GM12878 (cell line): ENCODE measurements at regions not wholly inside any gene's neighbourhood (a gene's known extent, or its start where the extent isn't known, plus 50 kb on each side); places are given as distances from the start of the nearest gene placed in this dataset.

Experiments
- EED ChIP-seq: sonication (generic); IDR thresholded peaks from 2 replicates; pipeline ENCODE4 v1.6.1; 2016; ENCODE audit warnings: antibody characterized with exemption, low read depth
- NFYB ChIP-seq: IDR thresholded peaks from 2 replicates; pipeline ENCODE4 v1.6.1; 2011; ENCODE audit warnings: low read depth, mild to moderate bottlenecking, low read length, improper control_type of control experiment, moderate library complexity; ENCODE audit not compliant: insufficient read depth
- ZBED1 ChIP-seq: IDR thresholded peaks from 2 replicates; pipeline ENCODE4 v1.6.1; 2016; ENCODE audit warnings: borderline replicate concordance
- ZSCAN29 ChIP-seq: fragments of 450-650 bp; IDR thresholded peaks from 2 replicates; pipeline ENCODE4 v1.6.1; 2017; ENCODE audit warnings: mild to moderate bottlenecking, moderate library complexity
- TF ChIP-seq, protein P1 (sequence below): fragments of 450-650 bp; formaldehyde crosslinking; IDR thresholded peaks from 2 replicates; pipeline ENCODE4 v1.4.0; 2022; ENCODE audit warnings: mild to moderate bottlenecking, moderate library complexity
- TF ChIP-seq, protein P2 (sequence below): fragments of 150-350 bp; IDR thresholded peaks from 2 replicates; pipeline ENCODE4 v1.6.1; 2016; ENCODE audit warnings: low read depth, low read length
- TF ChIP-seq, protein P3 (sequence below): IDR thresholded peaks from 2 replicates; pipeline ENCODE4 v1.6.1; 2011; ENCODE audit warnings: low read depth, mild to moderate bottlenecking, low read length, moderate library complexity, borderline replicate concordance; ENCODE audit errors: extremely low read depth

DNA sequence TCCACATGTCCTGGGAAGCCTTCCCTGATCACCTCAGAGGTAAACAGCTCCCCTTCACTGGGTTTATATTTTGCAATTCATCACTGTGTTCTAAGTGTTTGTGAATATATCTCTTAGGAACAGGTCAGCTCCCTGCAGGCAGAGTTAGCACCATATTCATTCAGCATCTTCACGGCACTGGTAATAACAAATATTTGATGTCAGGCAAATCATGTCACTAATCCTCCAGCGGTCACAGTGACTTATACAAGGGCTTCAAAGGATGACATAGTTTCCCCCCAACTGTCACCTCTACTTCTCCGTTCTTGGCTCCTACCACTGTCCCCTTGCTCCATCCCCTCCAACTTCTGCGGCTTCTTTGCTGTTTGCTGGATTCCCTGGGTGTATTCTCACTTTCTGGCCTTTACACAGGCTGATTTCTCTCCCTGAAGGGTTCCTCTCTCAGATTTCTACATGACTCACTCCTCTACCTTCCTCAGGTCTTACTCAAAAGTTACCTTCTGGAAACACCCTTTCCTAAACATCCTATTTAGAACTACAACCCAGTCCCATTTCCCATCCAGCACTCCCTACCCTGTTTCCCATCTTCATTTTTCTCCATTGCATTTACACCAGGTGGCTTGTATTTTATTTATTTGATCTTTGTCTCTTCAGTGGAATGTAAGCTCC lies 66.6 kb downstream of the NHLRC1 start (continued):
- TF ChIP-seq, protein P1, sequence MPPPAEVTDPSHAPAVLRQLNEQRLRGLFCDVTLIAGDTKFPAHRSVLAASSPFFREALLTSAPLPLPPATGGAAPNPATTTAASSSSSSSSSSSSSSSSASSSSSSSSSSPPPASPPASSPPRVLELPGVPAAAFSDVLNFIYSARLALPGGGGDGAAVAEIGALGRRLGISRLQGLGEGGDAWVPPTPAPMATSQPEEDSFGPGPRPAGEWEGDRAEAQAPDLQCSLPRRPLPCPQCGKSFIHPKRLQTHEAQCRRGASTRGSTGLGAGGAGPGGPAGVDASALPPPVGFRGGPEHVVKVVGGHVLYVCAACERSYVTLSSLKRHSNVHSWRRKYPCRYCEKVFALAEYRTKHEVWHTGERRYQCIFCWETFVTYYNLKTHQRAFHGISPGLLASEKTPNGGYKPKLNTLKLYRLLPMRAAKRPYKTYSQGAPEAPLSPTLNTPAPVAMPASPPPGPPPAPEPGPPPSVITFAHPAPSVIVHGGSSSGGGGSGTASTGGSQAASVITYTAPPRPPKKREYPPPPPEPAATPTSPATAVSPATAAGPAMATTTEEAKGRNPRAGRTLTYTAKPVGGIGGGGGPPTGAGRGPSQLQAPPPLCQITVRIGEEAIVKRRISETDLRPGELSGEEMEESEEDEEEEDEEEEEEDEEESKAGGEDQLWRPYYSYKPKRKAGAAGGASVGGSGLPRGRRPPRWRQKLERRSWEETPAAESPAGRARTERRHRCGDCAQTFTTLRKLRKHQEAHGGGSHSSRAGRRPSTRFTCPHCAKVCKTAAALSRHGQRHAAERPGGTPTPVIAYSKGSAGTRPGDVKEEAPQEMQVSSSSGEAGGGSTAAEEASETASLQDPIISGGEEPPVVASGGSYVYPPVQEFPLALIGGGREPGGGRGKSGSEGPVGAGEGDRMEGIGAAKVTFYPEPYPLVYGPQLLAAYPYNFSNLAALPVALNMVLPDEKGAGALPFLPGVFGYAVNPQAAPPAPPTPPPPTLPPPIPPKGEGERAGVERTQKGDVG (CRISPR knock-in tag), result no peak
- TF ChIP-seq ZSCAN29 (no peak), NFYB (no peak), ZBED1 (no peak), EED (no peak)
- TF ChIP-seq, protein P2, sequence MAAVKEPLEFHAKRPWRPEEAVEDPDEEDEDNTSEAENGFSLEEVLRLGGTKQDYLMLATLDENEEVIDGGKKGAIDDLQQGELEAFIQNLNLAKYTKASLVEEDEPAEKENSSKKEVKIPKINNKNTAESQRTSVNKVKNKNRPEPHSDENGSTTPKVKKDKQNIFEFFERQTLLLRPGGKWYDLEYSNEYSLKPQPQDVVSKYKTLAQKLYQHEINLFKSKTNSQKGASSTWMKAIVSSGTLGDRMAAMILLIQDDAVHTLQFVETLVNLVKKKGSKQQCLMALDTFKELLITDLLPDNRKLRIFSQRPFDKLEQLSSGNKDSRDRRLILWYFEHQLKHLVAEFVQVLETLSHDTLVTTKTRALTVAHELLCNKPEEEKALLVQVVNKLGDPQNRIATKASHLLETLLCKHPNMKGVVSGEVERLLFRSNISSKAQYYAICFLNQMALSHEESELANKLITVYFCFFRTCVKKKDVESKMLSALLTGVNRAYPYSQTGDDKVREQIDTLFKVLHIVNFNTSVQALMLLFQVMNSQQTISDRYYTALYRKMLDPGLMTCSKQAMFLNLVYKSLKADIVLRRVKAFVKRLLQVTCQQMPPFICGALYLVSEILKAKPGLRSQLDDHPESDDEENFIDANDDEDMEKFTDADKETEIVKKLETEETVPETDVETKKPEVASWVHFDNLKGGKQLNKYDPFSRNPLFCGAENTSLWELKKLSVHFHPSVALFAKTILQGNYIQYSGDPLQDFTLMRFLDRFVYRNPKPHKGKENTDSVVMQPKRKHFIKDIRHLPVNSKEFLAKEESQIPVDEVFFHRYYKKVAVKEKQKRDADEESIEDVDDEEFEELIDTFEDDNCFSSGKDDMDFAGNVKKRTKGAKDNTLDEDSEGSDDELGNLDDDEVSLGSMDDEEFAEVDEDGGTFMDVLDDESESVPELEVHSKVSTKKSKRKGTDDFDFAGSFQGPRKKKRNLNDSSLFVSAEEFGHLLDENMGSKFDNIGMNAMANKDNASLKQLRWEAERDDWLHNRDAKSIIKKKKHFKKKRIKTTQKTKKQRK, result no peak
- TF ChIP-seq, protein P3, sequence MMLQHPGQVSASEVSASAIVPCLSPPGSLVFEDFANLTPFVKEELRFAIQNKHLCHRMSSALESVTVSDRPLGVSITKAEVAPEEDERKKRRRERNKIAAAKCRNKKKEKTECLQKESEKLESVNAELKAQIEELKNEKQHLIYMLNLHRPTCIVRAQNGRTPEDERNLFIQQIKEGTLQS, result no peak
